CMK (cell line): ENCODE measurements at regions not wholly inside any gene's neighbourhood (a gene's known extent, or its start where the extent isn't known, plus 50 kb on each side); places are given as distances from the start of the nearest gene placed in this dataset.

Source experiments
- DNase-seq: peaks from one replicate; pipeline ENCODE4 v3.0.0-alpha.2; 2010; ENCODE audit warnings: low read depth

DNA sequence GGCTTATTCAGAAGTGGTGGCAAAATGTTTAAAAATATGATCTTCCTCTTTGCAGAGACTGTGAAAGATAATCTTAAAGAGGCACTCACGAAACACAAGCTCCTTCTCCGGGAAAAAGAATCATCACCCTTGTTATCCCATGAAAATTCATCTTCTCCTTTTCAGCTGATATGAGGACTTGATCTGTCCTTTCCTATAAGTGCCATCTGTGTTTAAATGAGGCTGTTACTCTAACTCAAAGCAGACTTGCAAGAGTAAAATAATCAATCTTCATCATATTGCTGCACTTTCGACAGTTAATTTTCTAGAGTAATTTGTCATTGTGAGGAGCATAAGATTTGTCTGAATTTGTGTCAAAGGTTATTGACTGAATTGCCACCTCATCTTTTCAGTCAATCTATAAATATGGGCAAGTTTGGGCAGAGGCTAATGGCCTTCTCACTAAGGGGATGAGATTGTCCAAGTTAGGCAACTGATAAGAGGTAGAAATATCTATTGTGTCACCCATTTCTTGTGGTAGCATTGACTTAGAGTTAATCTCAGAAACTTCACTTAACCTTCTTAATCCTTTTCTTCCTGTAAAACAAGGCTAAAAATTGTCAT lies 452.9 kb downstream of the GRXCR1 start:
- DNase-seq: no peak

DNA sequence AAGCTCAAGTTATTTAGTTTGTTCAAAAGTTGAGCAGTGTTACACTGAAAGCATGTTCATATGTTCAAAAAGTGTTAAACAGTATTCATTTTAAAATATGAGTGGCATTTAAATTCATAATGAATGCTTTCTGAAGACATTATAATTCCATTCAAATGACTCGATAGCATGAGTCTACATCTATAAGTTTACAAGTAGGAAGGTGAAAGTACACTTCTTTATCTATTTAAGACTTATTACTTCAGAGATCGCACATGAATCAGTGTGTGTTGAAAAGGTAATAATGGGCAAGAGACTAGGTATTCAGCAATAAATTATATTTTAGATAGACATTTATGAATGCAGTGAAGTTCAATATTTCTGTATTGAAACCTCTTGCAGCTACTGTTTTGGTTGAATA lies 456.1 kb downstream of the GRXCR1 start:
- DNase-seq: no peak

DNA sequence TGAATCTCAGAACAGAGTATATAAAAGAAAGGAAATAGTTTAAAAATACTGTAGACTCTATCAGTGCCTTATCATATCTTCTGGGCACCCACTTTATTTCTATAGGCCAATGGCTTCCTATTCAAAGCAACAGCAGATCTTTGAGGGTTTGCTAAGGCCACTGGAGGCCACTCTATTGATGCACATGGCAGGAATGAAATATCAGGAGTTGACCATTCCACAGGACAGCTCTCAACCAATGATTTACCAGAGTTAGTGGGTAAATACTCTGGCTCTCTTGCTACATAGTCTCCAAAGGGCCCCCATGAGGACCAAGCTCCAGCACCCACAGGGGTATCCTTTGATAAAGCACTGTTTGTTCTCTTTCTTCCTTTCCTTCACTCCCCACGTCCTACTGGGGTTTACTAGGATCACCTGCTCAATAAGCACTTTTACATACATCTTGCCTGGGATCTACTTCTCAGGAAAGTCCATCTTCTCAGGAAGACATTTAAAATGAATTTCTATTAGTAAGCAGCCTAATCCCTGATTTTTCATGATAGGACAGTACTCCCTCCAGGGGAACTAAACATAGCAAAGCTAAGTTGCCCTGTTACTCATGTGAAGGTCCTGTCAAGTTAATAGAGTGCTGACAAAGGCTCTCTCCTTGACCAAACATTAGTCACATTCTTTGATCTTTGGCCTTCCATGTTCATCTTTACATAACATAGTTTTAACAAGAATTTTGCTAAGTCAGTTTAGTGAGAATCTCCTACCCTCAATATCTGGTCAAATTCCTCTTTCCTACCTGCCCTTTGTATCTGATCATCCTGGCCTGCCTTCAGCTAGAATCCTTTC lies 459.7 kb downstream of the GRXCR1 start:
- no peak for DNase-seq

DNA sequence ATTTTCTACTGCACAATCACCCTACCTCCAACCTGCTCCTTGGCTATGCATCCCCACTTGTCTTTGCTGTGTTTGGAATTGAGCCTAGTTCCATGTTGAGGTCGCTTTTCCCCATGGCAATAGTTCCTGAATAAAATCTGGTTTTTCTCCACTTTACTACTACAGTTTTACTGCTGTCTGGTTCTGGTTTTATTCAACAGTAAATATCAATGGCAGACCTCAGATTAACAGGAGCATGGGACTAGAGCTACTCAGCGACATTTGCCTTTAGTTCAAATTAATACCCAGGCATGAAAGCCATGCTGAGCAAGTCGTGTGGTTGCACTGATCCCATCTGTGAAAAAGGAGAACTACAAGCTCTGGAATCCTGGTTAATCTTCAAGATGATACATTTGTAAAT lies 460.3 kb downstream of the GRXCR1 start:
- DNase-seq: no peak

DNA sequence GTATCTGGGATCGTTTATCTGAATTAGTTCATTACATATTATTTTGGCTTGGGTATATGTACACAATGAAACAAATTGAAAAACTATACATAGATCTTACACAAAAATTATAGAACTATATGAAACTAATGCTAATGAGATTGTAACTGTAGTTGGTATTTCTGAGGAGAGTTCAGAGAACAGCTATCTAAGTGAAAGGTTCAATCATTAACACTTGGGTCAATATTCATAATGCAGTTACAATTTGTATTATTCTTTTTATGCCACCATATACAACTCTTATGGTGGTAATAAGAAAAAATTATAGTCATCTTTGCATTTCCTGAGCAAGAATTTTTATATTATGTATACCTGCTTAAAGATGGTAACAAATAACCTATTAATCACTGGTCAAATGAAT lies 461.0 kb downstream of the GRXCR1 start:
- DNase-seq: no peak

DNA sequence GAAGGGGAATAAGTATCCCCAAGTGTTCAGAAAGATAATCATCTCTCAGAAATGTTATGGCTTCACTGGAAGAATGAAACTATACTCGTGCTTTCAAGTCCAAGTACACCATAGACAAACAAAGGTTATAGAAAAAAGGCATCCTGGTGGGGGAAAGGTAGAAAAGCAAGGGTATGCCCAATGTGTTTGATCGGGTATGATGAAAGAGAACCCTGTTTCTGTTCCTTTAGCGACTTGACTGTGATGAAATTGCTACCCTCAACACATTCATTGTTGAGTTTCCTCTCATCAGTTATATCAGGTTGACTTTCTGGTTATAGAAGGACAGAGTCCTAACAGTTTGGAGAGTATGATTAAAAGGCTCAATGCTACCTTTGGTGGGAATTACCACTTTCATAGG lies 464.3 kb downstream of the GRXCR1 start:
- no peak for DNase-seq

DNA sequence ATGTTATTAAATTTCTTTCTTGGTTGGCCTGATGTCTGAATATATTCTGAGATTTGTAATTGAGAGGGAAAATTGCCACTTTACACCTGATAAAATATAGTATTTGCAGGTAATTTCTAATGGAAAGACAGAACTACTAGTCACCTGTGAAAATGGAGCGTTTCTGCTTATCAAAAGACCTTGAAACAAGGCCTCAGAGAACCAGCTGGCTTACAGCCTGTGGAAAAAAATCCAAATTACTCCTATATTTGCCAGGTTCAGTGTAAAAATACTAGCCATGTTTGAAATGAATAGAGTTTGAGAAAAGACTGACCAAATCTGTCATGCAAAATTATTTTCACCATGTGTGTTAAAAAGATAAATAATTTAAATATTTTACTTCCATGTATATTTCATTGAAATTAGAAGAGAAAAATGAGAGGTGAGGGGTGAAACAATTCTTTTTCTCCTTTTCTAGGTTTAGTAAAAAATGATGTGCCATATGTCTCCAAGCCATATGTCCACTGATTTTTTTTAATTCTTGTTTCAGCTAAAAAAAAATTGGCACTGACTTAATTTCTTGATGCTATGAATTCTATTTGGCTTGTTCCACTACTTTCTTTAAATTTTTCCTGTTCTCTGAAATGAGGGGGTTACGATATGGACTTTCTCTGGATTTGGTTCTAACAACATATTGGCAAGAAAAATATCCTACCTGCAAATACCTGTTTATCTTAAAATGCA lies 464.9 kb downstream of the GRXCR1 start:
- DNase-seq: no peak

DNA sequence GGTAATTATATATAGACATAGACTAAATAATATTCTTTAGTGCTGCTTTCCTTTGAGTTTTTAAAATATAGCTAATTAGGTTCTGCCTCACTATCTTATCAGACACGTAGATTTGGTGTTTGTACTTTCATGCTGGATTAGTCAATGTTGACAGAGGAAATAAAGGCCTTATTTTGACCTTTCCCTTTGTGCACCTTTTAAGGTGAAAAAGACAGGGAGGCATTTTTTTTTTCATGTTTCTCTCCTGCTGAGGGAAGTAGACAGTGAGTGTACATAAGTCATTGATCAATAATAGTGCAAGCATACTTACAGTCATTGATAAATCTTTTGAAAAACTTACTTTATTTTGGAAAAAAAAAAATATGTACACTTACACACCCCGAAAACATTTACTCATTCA lies 467.8 kb downstream of the GRXCR1 start:
- no peak for DNase-seq

DNA sequence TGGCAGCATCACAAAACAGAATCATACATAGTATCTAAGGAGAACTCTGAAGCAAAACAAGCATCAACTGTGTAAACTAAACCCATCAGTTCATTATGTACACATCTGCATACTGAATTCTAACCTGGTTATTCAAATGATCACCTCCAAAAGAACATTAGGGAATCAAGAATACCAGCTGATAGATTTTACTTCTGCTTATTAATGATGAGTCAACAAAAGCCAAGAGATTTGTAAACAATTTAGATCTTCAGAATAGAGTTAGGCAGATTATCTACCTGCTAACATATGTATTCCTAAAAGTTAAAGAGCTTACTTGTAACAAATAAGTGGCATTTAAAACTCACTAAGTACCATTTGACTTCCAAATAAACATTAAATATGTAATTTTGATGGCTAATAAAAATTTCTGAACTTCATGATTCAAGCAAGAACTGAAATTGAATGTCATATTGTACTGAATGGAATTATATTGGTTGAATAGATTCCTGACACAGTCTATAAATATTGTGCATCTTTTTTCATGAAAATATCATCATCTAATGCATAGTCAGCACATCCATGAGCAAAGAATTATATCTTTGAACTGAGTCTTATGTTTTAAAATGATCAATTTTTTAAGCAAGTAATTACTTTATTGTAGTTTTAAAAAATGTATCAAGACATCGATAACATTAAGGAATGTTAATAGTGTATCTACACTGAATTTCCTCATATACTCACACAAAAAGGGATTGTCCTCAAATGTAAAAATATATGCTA lies 470.5 kb downstream of the GRXCR1 start:
- no peak for DNase-seq

DNA sequence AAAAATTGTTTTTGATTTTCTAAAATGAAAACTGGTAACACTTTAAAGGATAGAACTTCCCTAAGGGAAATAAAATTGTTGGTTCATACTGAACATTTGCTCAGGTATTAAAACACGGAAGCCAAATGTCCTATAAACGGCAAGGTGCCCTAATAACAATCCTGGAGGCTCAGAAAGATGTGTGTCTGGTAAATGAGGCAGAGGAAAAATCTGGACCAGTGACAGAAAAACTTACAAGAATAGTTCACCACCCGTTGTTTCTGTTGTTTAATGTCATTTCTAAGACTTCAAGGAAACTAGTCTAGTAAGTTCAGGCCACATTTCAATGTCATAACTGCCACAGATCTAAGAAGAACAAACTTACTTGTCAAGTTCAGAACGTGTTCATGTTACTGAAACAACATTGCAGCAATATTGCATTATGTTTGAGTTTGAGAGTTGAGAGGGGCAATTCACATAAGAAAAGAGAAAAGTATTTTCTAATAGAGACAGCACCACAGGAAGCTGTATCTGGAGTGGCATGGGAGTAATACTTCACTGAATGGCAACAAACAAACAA lies 476.6 kb downstream of the GRXCR1 start:
- DNase-seq: no peak

DNA sequence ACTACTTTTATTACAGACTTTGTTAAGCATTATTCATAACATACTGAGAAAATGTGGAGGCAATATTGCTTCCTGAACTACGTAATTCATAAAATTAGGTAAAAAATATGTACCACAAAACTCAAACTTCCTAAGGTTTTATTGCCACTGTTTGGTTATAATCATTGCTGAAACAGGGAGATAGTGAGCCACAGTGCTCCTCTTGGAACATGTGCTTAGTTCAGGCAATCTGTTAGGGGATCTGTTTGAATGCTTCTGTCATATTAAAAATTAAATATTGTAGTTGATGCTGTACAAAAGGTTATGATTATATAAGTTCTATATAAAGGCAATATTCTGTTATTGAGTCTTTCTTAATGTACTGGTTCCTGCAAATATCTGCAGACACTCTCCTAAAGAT lies 480.7 kb downstream of the GRXCR1 start:
- DNase-seq: no peak

DNA sequence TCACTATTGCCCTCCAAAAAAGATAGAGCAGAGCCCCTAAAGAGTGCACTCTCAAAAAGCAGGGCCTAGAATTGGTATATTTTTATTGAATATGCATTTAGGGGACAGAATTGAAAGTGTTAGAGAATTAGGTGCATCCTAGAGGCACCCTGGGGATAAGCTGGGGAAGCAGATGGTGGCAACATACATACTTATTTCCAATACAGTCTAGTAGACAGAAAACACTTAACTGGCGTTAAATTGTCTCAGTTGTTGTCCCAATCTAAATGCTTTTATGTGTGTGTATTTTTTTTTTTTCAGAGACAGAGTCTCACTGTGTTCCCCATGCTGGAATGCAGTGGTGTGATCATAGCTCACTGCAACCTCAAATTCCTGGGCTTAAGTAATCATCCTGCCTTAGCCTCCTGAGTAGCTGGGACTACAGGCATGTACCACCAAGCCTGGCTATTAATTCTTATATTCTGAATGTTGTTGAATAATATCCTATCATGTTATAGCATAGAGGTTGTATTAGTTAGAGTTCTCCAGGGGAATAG lies 481.8 kb downstream of the GRXCR1 start:
- DNase-seq: no peak

DNA sequence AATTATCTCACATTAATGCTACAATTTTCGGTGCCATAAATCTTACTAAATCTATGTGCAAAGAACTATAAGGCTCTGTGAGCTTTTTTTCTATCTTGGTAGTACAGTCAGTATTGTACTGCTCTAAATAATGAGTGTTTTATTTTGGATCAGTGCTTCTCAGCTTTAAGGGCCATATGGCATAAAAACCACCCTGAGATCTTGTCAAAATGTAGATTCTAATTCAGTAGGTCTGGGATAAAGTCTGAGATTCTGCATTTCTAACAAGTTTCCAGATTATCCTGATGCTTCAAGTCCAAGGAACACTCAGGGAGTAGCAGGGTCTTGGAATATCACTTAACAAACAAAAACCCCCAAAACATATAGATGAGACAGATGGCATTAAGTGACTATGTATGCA lies 486.5 kb downstream of the GRXCR1 start:
- no peak for DNase-seq

DNA sequence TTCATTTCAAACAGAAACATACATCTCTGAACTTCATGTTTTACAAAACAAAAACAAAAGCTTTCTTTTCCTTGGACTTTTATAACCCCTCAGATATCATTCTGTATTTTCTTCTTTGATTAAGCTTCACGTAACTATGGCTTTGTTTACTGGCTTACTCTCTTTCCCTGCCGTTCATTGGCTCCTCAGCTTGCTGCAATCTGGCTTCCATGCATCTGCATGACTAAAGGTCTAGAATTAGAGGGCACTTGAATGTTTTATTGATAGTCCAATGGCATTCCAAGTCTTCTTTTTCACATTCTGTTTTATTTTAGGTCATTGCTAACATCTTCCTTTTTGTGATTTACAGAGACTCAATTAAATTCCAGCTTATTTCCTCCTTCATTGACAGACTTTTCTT lies 487.6 kb downstream of the GRXCR1 start:
- no peak for DNase-seq

DNA sequence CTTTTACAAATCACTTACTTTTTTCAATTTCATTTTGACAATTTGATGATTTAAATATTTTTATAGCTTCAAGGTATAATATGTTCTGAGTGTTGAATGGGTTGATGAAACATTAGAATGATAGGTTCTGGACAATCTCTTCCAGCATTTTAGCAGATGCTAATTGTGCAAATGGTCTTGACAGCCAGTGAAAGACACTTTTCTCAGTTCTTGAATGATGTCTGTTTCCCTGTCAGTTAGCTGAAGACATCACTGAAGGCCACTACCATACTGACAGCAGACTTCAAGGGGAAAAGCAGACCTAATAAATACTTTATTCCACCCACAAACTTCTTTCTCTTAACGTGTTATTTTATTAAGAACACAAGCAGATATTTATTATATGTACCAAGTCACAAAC lies 498.6 kb downstream of the GRXCR1 start:
- no peak for DNase-seq

DNA sequence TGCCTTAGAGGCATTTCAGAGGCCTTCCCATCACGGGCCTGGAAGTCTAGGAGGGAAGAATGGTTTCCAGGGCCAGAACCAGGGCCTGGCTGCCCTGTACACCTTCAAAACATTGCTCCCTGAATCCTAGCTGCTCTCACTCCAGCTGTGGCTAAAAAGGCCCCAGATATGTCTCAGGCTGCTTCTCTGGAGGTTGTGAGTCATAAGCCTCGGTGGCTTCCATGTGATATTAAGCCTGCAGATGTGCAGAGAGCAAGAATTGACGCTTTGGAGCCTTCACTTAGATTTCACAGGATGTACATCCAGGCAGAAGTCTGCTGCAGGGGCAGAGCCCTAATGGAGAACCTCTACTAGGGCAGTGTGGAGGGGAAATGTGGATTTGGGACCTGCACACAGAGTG lies 502.5 kb downstream of the GRXCR1 start:
- no peak for DNase-seq

DNA sequence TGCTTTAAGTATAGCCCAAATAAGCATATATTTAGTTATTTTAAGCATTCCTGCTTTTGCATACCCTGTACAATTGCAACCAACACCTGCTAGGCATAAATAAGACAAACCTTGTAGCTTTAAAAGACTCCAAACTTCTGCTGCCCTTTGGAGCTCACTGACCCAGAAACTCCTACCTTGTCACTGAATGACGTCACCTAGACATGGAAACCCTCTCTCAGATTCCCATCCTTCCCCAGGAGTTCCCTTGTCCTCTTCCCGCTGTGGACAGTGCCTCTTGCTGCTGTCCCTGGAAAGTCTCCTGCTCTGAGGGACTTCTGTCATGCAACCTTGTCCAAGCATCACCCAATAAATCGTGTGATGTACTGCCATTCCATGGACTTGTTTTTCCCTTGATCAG lies 507.2 kb downstream of the GRXCR1 start:
- DNase-seq: no peak

DNA sequence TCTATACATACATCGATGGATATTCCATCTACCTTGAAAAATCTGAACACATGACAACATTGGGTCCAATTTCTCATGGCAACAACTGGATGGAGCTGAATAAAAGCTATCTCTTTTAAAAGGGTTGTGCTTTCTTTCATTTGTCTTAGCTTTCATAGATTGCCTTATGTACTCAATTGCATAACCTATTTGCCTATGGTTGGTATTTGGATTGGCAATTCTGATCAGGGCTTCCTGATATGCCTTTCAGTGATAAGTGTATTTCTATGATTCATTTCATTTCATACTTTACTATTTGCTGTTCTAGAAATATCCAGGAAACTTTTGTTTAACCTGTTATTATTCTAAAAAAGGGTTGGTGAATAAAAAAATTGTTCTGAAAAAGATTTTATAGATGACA lies 509.9 kb downstream of the GRXCR1 start:
- DNase-seq: no peak

DNA sequence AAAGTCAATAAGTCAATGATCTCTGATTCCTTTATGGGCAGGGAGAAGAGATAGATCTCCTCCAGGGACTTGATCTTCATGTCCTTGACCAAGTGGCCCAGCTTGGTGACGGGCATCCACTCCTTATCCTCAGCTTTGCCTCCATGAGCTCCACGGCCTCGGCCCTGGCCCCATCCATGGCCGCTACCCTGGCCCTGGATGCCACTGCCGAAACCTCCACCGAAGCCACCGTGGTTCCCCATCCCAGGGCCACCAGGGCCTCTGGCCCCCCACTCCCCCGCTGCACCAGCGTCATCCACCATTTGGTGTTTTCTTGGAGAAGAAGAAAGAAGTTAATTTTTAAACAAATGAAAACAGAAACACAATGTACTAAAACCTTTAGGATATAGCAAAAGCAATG lies 518.1 kb downstream of the GRXCR1 start:
- no peak for DNase-seq

DNA sequence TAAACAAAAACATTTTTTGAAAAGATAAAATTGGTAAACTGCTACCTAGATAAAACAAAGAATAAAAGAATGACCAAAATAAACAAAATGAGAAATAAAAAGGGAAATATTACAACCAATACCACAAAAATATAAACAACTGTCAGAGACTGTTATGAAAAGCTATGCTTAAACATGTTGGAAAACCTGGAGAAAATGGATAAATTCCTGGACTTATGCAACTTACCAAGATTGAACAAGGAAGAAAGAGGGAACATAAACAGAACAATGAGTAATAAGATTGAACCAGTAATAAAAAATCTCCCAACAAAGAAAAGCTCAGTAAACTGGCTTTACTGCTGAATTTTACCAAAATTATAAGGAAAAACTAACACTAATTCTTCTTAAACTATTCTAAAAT lies 518.7 kb downstream of the GRXCR1 start:
- no peak for DNase-seq

DNA sequence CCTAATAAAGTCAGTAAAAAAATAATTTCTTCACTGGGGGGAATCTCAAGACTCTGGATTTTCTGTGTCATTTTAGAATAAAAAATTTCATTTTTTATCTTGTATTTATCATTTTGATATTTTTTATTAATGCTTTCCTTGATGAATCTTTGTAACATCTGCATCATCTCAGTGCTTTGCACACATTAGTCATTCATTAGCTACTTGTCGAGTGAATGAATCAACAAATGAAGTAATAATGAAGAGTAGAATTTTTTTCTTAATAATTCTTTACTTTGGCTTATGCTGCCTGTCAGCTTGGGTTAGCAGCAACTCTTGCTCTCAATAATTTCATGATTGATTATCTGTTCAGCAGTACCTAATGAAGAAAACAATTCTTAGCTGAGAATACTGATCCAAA lies 530.8 kb downstream of the GRXCR1 start:
- no peak for DNase-seq

DNA sequence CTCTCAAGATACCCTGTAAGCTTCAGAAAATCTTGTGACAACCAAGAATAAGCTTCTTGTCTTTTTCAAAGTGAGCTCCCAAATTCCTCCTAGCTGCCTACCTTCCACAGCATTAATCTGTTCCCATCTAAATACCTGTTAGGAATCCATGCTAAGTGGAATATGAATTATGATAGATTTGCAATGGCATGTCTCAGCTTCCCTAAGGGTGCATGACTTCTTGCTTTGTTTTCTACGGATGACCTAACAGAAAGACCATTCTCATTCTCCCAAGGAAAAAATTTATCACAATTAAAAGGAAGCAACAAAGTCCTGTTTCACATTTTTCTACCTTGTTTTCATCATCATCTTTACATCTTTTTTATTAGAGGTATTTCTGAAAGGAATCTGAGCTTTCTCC lies 532.7 kb downstream of the GRXCR1 start:
- DNase-seq: no peak
